ENCODE measurements at regions not wholly inside any gene's neighbourhood (a gene's known extent, or its start where the extent isn't known, plus 50 kb on each side); places are given as distances from the start of the nearest gene placed in this dataset.

GRCh38 chr6:44527181-44527580 is 139.7 kb downstream of the CDC5L start:
- H2BK120ac ChIP-seq (ENCODE audit: low read depth, low read length, poor library complexity, severe bottlenecking), result no peak overlapping the region
- no peak overlapping the region for H4K91ac ChIP-seq (ENCODE audit: insufficient read length, low read depth, low read length)
- H3K23ac ChIP-seq (ENCODE audit: insufficient read length, low read depth, low read length), result no peak overlapping the region
- H3K4ac ChIP-seq (ENCODE audit: low read depth, low read length), result no peak overlapping the region
- H3K9me3 ChIP-seq (ENCODE audit: control insufficient read depth, low read depth, low read length), result no peaks in the 10 kb centered on the region
- no peak overlapping the region for H3K4me2 ChIP-seq (ENCODE audit: insufficient read depth, insufficient read length, low read length)
- no peak overlapping the region for H2BK20ac ChIP-seq (ENCODE audit: low read depth, low read length, poor library complexity, severe bottlenecking)
- H3K9me3 Mint-ChIP-seq, result peaks cover 4 to 7% of the 10 kb centered on the region in 2 experiments; a peak in 3 of 5 replicates
- H4K5ac ChIP-seq (ENCODE audit: insufficient read length, low read depth, low read length), result no peak overlapping the region
- no peak overlapping the region for H4K8ac ChIP-seq (replicated peaks; ENCODE audit: insufficient read length, low read depth, low read length)
- H3K4me3 Mint-ChIP-seq, result no peak overlapping the region
- no peak for TF ChIP-seq CTCF (conservative IDR thresholded peaks at IDR 0.05)
- no peak overlapping the region for H3K56ac ChIP-seq (ENCODE audit: insufficient read length, low read depth, low read length)
- H3K9ac ChIP-seq (ENCODE audit: extremely low read depth, insufficient read length, low read length), result no peak overlapping the region
- no peak overlapping the region for H3K27ac ChIP-seq (ENCODE audit: insufficient read length, low read depth, low read length)
- no peaks in the 10 kb centered on the region for H3K27me3 ChIP-seq (ENCODE audit: insufficient read depth, low read length)
- H3K23me2 ChIP-seq (ENCODE audit: insufficient read length, low read depth, low read length, poor library complexity, severe bottlenecking), result no peaks in the 10 kb centered on the region
- no CpG with 5 or more reads among the region's 6 CpGs for WGBS (ENCODE audit: extremely low coverage, insufficient read length, low lambda C conversion rate)
- H2AK5ac ChIP-seq (ENCODE audit: insufficient read length, low read length), result no peak overlapping the region
- no peak overlapping the region for H2BK15ac ChIP-seq (ENCODE audit: low read depth, low read length)
- DNase-seq, result no peak
- H3K27me3 Mint-ChIP-seq (ENCODE audit: low read depth), result peaks cover 2% of the 10 kb centered on the region
- peaks cover 21% of the 10 kb centered on the region in 2 experiments for H3K4me1 Mint-ChIP-seq
- H3K4me1 ChIP-seq (ENCODE audit: insufficient read depth, low read length), result 0 out of 2 replicates have a peak, but pooled peaks cover 1% of the 10 kb centered on the region
- no peak overlapping the region for H2BK12ac ChIP-seq (ENCODE audit: insufficient read length, low read depth, low read length)
- no peaks in the 10 kb centered on the region for H3K79me2 ChIP-seq (ENCODE audit: insufficient read depth, low read length)
- no peak overlapping the region for H3T11ph ChIP-seq (ENCODE audit: low read length)
- no peaks in the 10 kb centered on the region for H3K79me1 ChIP-seq (ENCODE audit: insufficient read depth, low read depth, low read length, poor library complexity, severe bottlenecking)
- H3K36me3 Mint-ChIP-seq (ENCODE audit: insufficient read depth in 1 of 3, low read depth in 3 of 3), result no peaks in the 10 kb centered on the region; a peak in 1 of 7 replicates
- no peak overlapping the region for H2AFZ ChIP-seq (ENCODE audit: low read length)
- H3K27ac Mint-ChIP-seq, result no peak overlapping the region
- no peak overlapping the region for H3K18ac ChIP-seq (ENCODE audit: insufficient read length, low read depth, low read length)
- no peak overlapping the region for H3K14ac ChIP-seq (ENCODE audit: insufficient read depth, low read length)
- no peaks in the 10 kb centered on the region for H4K20me1 ChIP-seq (ENCODE audit: control insufficient read depth, insufficient read depth, insufficient read length)
- H2BK5ac ChIP-seq (ENCODE audit: insufficient read length, low read length), result no peak overlapping the region

All from H9 (cell line).